ENCODE measurements at regions not wholly inside any gene's neighbourhood (a gene's known extent, or its start where the extent isn't known, plus 50 kb on each side); places are given as distances from the start of the nearest gene placed in this dataset.

DNA sequence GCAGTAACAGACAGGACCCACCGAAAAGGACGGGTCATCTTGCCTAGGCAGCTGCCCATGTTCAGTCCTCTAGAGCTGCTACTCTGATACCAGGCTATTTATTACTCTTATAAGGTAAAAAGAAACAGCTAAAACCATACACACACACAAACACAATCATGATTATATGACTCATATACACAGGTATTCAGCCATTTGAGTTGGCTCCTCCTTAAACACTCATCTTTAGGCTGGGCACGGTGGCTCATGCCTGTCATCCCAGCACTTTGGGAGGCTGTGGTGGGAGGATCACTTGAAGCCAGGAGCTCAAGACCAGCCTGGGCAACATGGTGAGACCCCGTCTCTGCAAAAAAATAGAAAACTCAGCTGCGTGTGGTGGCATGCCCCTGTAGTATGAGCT is 76.6 kb downstream of the F11 start:
- Histone ChIP-seq H3K9me3 (peaks cover 0 to 8% (median 0%) of the 10 kb centered on the region in 4 donors), H3K4me3 (no peak overlapping the region), H3K36me3 (no peaks in the 10 kb centered on the region), H3K4me1 (no peaks in the 10 kb centered on the region), H3K27ac (no peak overlapping the region), H3K27me3 (no peaks in the 10 kb centered on the region)
- DNase-seq (ENCODE audit: low spot score in 2 of 2) = no peak
- WGBS, 2 donors = 82 to 83% methylated on average over 5 of the region's 5 CpGs
- TF ChIP-seq, protein P1, sequence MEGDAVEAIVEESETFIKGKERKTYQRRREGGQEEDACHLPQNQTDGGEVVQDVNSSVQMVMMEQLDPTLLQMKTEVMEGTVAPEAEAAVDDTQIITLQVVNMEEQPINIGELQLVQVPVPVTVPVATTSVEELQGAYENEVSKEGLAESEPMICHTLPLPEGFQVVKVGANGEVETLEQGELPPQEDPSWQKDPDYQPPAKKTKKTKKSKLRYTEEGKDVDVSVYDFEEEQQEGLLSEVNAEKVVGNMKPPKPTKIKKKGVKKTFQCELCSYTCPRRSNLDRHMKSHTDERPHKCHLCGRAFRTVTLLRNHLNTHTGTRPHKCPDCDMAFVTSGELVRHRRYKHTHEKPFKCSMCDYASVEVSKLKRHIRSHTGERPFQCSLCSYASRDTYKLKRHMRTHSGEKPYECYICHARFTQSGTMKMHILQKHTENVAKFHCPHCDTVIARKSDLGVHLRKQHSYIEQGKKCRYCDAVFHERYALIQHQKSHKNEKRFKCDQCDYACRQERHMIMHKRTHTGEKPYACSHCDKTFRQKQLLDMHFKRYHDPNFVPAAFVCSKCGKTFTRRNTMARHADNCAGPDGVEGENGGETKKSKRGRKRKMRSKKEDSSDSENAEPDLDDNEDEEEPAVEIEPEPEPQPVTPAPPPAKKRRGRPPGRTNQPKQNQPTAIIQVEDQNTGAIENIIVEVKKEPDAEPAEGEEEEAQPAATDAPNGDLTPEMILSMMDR (IDR thresholded peaks at IDR 0.05) = no peak
- TF ChIP-seq EP300 (IDR thresholded peaks at IDR 0.05) = no peak
- TF ChIP-seq POLR2A (IDR thresholded peaks at IDR 0.05) = no peak

DNA sequence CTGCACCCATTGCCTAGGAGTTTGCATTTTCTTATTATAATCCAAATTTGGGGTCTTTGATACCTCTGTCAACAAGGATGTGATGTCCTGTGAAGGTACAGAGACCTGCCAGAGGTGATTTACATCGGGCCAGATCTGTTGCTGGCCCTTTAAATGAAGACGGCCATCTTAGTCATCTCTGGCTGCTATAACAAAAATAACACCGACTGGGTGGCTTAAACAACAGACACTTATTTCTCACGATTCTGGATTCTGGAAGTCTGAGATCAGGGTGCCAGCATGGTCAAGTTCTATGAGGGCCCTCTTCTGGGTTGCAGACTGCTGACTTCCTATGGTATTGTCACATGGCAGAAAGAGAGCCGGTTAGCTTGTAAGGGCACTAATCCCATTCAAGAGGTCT is 75.7 kb downstream of the F11 start:
- WGBS, 2 donors = 88 to 91% methylated on average over 5 of the region's 5 CpGs

More for the DNA sequence above, 75.7 kb downstream of the F11 start:
- Histone ChIP-seq H3K9me3 (peaks cover 0 to 11% (median 0%) of the 10 kb centered on the region in 4 donors), H3K27me3 (no peaks in the 10 kb centered on the region), H3K27ac (no peak overlapping the region), H3K36me3 (no peaks in the 10 kb centered on the region), H3K4me3 (no peak overlapping the region), H3K4me1 (no peaks in the 10 kb centered on the region)
- no peak for DNase-seq (ENCODE audit: low spot score in 2 of 2)
- TF ChIP-seq EP300 (IDR thresholded peaks at IDR 0.05) (no peak), POLR2A (IDR thresholded peaks at IDR 0.05) (no peak)
- TF ChIP-seq, protein P1 (IDR thresholded peaks at IDR 0.05) = no peak
